Stimulated activated CD4-positive, alpha-beta T cell treated with anti-CD3 and anti-CD28 coated beads, Interleukin-15, amount 100 ng/mL, for 48 hours (primary cell): ENCODE measurements at regions not wholly inside any gene's neighbourhood (a gene's known extent, or its start where the extent isn't known, plus 50 kb on each side); places are given as distances from the start of the nearest gene placed in this dataset.
"Not testable (repeated sequence)": the region's sequence is repeated elsewhere in the genome, so short reads cannot be mapped to it uniquely, and the experiment has no call there.

Experiments
- DNase-seq, 2 donors: peaks; one replicate each; pipeline ENCODE4 v3.0.0-alpha.2; 2020; ENCODE audit warnings: low read depth in 2 of 2

- DNase-seq = not testable (repeated sequence)
Measured at GRCh38 chr1:146883190-146883589, 54.9 kb upstream of the NBPF12 start.

GRCh38 chr1:146881096-146881495, 57.0 kb upstream of the NBPF12 start:
- DNase-seq = not testable (repeated sequence)

- DNase-seq = not testable (repeated sequence)
Measured at GRCh38 chr1:146863799-146864319, 74.3 kb upstream of the NBPF12 start.

- DNase-seq = not testable (repeated sequence)
Measured at GRCh38 chr1:146853147-146853546, 85.0 kb upstream of the NBPF12 start.

GRCh38 chr1:146850352-146850889, 87.7 kb upstream of the NBPF12 start:
- DNase-seq = not testable (repeated sequence)

GRCh38 chr1:146838725-146839124, 99.4 kb upstream of the NBPF12 start:
- not testable (repeated sequence) for DNase-seq

- DNase-seq = not testable (repeated sequence)
Measured at GRCh38 chr1:146826957-146827356, 111.2 kb upstream of the NBPF12 start.

GRCh38 chr1:146794236-146794635, 143.9 kb upstream of the NBPF12 start:
- DNase-seq = not testable (repeated sequence)

- DNase-seq = not testable (repeated sequence)
Measured at GRCh38 chr1:146792725-146793124, 145.4 kb upstream of the NBPF12 start.

GRCh38 chr1:146784212-146784940, 153.7 kb upstream of the NBPF12 start:
- DNase-seq = not testable (repeated sequence)

- not testable (repeated sequence) for DNase-seq
Measured at GRCh38 chr1:146781235-146781634, 156.9 kb upstream of the NBPF12 start.

- DNase-seq = not testable (repeated sequence)
Measured at GRCh38 chr1:146777826-146778602, 160.1 kb upstream of the NBPF12 start.

GRCh38 chr1:146774988-146775387, 163.1 kb upstream of the NBPF12 start:
- not testable (repeated sequence) for DNase-seq

- DNase-seq = not testable (repeated sequence)
Measured at GRCh38 chr1:146774271-146774670, 163.9 kb upstream of the NBPF12 start.

- not testable (repeated sequence) for DNase-seq
Measured at GRCh38 chr1:146771409-146771808, 166.7 kb upstream of the NBPF12 start.

- not testable (repeated sequence) for DNase-seq
Measured at GRCh38 chr1:146770998-146771397, 167.1 kb upstream of the NBPF12 start.

GRCh38 chr1:146763234-146763633, 174.9 kb upstream of the NBPF12 start:
- not testable (repeated sequence) for DNase-seq

- DNase-seq = not testable (repeated sequence)
Measured at GRCh38 chr1:146756858-146757257, 181.3 kb upstream of the NBPF12 start.

GRCh38 chr1:146748686-146749085, 189.4 kb upstream of the NBPF12 start:
- DNase-seq = not testable (repeated sequence)

- not testable (repeated sequence) for DNase-seq
Measured at GRCh38 chr1:146731981-146732680, 206.0 kb upstream of the NBPF12 start.

- not testable (repeated sequence) for DNase-seq
Measured at GRCh38 chr1:146729642-146730344, 208.3 kb upstream of the NBPF12 start.
